Heart left ventricle (tissue), 13 donors: ENCODE measurements at regions not wholly inside any gene's neighbourhood (a gene's known extent, or its start where the extent isn't known, plus 50 kb on each side); places are given as distances from the start of the nearest gene placed in this dataset.

Experiments
- POLR2A ChIP-seq, 2 donors: fragments of 450-650 bp; IDR thresholded peaks; one replicate each; pipeline ENCODE4 v1.6.1; 2017; ENCODE audit warnings: antibody characterized with exemption in 2 of 2, mild to moderate bottlenecking in 2 of 2, moderate library complexity in 2 of 2
- TF ChIP-seq, protein P1 (sequence below), 12 donors: fragments of 200-600 bp; sonication (generic) in 4 of 12; IDR thresholded peaks; one replicate each; pipeline versions ENCODE4 v1.5.0 to v1.8.0; 2018 to 2022; ENCODE audit warnings: antibody characterized with exemption in 12 of 12, mild to moderate bottlenecking in 5 of 12
- donor health status: ischemic (EF 13 %, LVEDD 7.1; RV severe dilation, severe dysfunction).
- donor health status: DM: no; HTN: yes; CAD: no.
- donor health status: DM: no; HTN: no; CAD: no.
- donor health status: ischemic (EF 25% LVEDD 6.9; RV normal size, moderate dysfunction).
- donor health status: ischemic (EF 25% LVEDD 5.7; RV mildly dilated, moderate dysfunction).
- donor health status: ischemic (EF 35%, LVEDD 5.7; RV mildly dilated, moderate dysfunction).
- donor health status: nonischemic (EF 11% LVEDD 7.7; RV severe dilation, severe dysfunction).
- donor health status: DM: yes; HTN: yes; CAD: no.
- donor health status: PGD.
- donor health status: ischemic (EF 29% LVEDD 5.4; RV normal size, mild dysfunction).
- donor health status: nonischemic (EF 23%, LVEDD 6.1; RV moderate dilation, normal function).

DNA sequence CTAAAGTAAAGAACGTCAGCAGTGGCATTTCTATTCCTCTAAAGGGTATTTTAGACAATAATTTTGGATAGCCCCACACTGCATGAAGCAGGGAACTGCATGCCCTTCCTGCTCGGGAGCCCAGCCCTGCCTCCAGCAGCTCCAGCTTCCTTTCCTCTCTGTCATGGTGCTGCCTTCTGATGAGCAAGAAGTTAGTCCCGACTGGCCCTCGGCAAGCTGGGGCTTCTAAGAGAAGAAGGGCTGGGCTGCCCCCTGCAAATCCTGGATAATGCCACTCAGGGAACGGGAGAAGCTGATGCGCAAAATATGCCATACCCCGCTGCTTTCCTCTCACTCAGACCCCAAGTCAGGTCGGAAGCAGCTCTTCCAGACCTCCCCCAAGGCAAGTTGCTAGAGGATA, 296.4 kb downstream of the ETS1 start:
- TF ChIP-seq, protein P1, sequence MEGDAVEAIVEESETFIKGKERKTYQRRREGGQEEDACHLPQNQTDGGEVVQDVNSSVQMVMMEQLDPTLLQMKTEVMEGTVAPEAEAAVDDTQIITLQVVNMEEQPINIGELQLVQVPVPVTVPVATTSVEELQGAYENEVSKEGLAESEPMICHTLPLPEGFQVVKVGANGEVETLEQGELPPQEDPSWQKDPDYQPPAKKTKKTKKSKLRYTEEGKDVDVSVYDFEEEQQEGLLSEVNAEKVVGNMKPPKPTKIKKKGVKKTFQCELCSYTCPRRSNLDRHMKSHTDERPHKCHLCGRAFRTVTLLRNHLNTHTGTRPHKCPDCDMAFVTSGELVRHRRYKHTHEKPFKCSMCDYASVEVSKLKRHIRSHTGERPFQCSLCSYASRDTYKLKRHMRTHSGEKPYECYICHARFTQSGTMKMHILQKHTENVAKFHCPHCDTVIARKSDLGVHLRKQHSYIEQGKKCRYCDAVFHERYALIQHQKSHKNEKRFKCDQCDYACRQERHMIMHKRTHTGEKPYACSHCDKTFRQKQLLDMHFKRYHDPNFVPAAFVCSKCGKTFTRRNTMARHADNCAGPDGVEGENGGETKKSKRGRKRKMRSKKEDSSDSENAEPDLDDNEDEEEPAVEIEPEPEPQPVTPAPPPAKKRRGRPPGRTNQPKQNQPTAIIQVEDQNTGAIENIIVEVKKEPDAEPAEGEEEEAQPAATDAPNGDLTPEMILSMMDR (IDR thresholded peaks at IDR 0.05): no peak
- TF ChIP-seq POLR2A (IDR thresholded peaks at IDR 0.05): no peak
